ENCODE measurements at regions not wholly inside any gene's neighbourhood (a gene's known extent, or its start where the extent isn't known, plus 50 kb on each side); places are given as distances from the start of the nearest gene placed in this dataset.

DNA sequence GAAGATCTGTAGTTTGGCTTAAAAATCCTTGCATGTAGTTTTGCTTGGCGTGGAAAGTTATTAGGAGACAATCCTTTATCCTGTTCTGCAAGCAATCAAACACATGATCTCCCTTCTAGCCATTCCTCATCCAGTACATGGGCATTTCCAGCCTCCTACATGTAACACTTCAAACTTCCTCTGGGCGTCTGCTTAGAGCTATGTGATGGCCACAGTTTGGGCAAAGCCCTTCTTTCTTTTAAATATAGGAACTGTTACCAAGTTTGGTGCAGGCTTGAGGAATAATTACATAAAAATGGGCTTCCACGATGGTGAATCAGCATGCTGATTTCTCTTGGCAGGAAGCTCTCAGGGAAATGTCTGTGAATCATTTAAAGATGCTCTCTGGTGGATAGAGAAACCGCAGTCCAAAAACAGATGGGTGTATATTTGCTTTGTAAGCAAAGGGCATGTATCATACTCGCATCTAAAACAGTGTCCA lies 176.9 kb upstream of the FMN2 start:
- TF ChIP-seq, protein P1, sequence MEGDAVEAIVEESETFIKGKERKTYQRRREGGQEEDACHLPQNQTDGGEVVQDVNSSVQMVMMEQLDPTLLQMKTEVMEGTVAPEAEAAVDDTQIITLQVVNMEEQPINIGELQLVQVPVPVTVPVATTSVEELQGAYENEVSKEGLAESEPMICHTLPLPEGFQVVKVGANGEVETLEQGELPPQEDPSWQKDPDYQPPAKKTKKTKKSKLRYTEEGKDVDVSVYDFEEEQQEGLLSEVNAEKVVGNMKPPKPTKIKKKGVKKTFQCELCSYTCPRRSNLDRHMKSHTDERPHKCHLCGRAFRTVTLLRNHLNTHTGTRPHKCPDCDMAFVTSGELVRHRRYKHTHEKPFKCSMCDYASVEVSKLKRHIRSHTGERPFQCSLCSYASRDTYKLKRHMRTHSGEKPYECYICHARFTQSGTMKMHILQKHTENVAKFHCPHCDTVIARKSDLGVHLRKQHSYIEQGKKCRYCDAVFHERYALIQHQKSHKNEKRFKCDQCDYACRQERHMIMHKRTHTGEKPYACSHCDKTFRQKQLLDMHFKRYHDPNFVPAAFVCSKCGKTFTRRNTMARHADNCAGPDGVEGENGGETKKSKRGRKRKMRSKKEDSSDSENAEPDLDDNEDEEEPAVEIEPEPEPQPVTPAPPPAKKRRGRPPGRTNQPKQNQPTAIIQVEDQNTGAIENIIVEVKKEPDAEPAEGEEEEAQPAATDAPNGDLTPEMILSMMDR (conservative IDR thresholded peaks at IDR 0.05 in 1 of 2, IDR thresholded peaks at IDR 0.05 in 1 of 2; ENCODE audit: low read depth in 1 of 2, low read length in 2 of 2): no peak
- TF ChIP-seq EZH2 (IDR thresholded peaks at IDR 0.05; ENCODE audit: low read length, missing control alignments): no peak
